Caco-2 (cell line): ENCODE measurements at regions not wholly inside any gene's neighbourhood (a gene's known extent, or its start where the extent isn't known, plus 50 kb on each side); places are given as distances from the start of the nearest gene placed in this dataset.

ENCODE experiments used
- BruUV-seq: library from RNA; stranded (reverse); fragments of 400-500 nt; replicated peaks from 2 replicates; lab custom pipeline; 2021; lab: Mats Ljungman, UMichigan
- CTCF ChIA-PET: fragments of 300-600 bp; sonication (Branson Sonifier 250); formaldehyde crosslinking; loops from one replicate; lab custom pipeline; 2022; ENCODE audit warnings: antibody characterized with exemption; lab: Charles Lee
- POLR2A ChIA-PET: fragments of 300-600 bp; sonication (Branson Sonifier 250); formaldehyde crosslinking; loops from one replicate; lab custom pipeline; 2022; ENCODE audit warnings: antibody characterized with exemption; lab: Charles Lee
- DNase-seq, 2 experiments: peaks; one replicate each; pipeline versions ENCODE4 v3.0.0 to v3.0.0-alpha.2; 2020 to 2022
- H3K27me3 ChIP-seq: replicated peaks from 2 replicates; pipeline ENCODE4 v1.6.0; 2011; ENCODE audit warnings: low read length; ENCODE audit not compliant: control insufficient read depth, insufficient read depth
- H3K36me3 ChIP-seq: 2 replicates; pipeline ENCODE4 v1.5.1; 2011; ENCODE audit warnings: low read length; ENCODE audit not compliant: control insufficient read depth, insufficient read depth
- H3K4me1 ChIP-seq: fragments of 250-450 bp; sonication (Bioruptor Pico); 2 replicates; pipeline ENCODE4 v1.5.1; 2020; ENCODE audit warnings: mild to moderate bottlenecking
- H3K4me3 ChIP-seq: 2 replicates; pipeline ENCODE4 v1.5.1; 2011; ENCODE audit warnings: low read depth, mild to moderate bottlenecking, control low read depth, low read length
- H3K9me3 ChIP-seq: fragments of 250-450 bp; sonication (Bioruptor Pico); 2 replicates; pipeline ENCODE4 v1.5.1; 2020; ENCODE audit warnings: mild to moderate bottlenecking, moderate library complexity
- H3K27ac Mint-ChIP-seq: one replicate; pipeline ENCODE4 v1.8.0; 2022; ENCODE audit warnings: mixed read lengths; ENCODE audit not compliant: unreplicated experiment
- H3K27me3 Mint-ChIP-seq: one replicate; pipeline ENCODE4 v1.8.0; 2022; ENCODE audit warnings: mixed read lengths; ENCODE audit not compliant: insufficient read depth, unreplicated experiment
- H3K36me3 Mint-ChIP-seq: one replicate; pipeline ENCODE4 v1.8.0; 2022; ENCODE audit warnings: mild to moderate bottlenecking, mixed read lengths; ENCODE audit not compliant: insufficient read depth, unreplicated experiment
- H3K4me1 Mint-ChIP-seq: one replicate; pipeline ENCODE4 v1.8.0; 2022; ENCODE audit warnings: low read depth, mixed read lengths; ENCODE audit not compliant: unreplicated experiment
- H3K4me3 Mint-ChIP-seq: one replicate; pipeline ENCODE4 v1.8.0; 2022; ENCODE audit warnings: mild to moderate bottlenecking, moderate library complexity, mixed read lengths; ENCODE audit not compliant: unreplicated experiment
- H3K9me3 Mint-ChIP-seq: one replicate; pipeline ENCODE4 v1.8.0; 2022; ENCODE audit warnings: mixed read lengths; ENCODE audit not compliant: unreplicated experiment
- CTCF ChIP-seq, 2 experiments: fragments of 200-600 bp in 1 of 2; IDR thresholded peaks; 1 replicate in 1 of 2; 2 replicates in 1 of 2; pipeline versions ENCODE4 v1.5.1 to v1.8.0; 2011 to 2022; ENCODE audit warnings: antibody characterized with exemption in 1 of 2, control low read depth in 1 of 2, inconsistent platforms in 1 of 2, low read depth in 1 of 2, low read length in 1 of 2, mild to moderate bottlenecking in 1 of 2, moderate library complexity in 1 of 2; ENCODE audit not compliant: insufficient read depth in 1 of 2, severe bottlenecking in 1 of 2, unreplicated experiment in 1 of 2
- intact Hi-C: fragments of 100-400 bp; cut with micrococcal nuclease; formaldehyde crosslinking; loops from one replicate; pipeline ENCODE4 v1.10.0; 2022; ENCODE audit not compliant: unreplicated experiment

GRCh38 chr1:188590641-188591040 lies 1761.9 kb downstream of the PLA2G4A start:
- Mint-ChIP-seq H3K4me3 (no peak overlapping the region), H3K36me3 (no peaks in the 10 kb centered on the region), H3K9me3 (no peaks in the 10 kb centered on the region), H3K27ac (no peak overlapping the region), H3K4me1 (no peaks in the 10 kb centered on the region), H3K27me3 (no peaks in the 10 kb centered on the region)
- ChIA-PET CTCF (no interaction called here), POLR2A (no interaction called here)
- no peaks in the 10 kb centered on the region for H3K27me3 ChIP-seq
- no TSS peak for BruUV-seq
- no peak for TF ChIP-seq CTCF (IDR thresholded peaks at IDR 0.05; ENCODE audit: insufficient read depth in 1 of 2, low read depth in 1 of 2, low read length in 1 of 2, severe bottlenecking in 1 of 2, unreplicated experiment in 1 of 2)
- intact Hi-C loops = no loop called here
- no peak overlapping the region for H3K4me3 ChIP-seq
- no peaks in the 10 kb centered on the region for H3K4me1 ChIP-seq
- H3K36me3 ChIP-seq = no peaks in the 10 kb centered on the region
- DNase-seq = no peak
- no peaks in the 10 kb centered on the region for H3K9me3 ChIP-seq

GRCh38 chr1:188594542-188595235 lies 1765.9 kb downstream of the PLA2G4A start:
- BruUV-seq = no TSS peak
- intact Hi-C loops = no loop called here
- Mint-ChIP-seq H3K27me3 (no peaks in the 10 kb centered on the region), H3K9me3 (no peaks in the 10 kb centered on the region), H3K36me3 (no peaks in the 10 kb centered on the region), H3K4me3 (no peak overlapping the region), H3K27ac (no peak overlapping the region), H3K4me1 (no peaks in the 10 kb centered on the region)
- ChIA-PET CTCF (no interaction called here), POLR2A (no interaction called here)
- H3K4me3 ChIP-seq = no peak overlapping the region
- no peaks in the 10 kb centered on the region for H3K4me1 ChIP-seq
- TF ChIP-seq CTCF (IDR thresholded peaks at IDR 0.05; ENCODE audit: insufficient read depth in 1 of 2, low read depth in 1 of 2, low read length in 1 of 2, severe bottlenecking in 1 of 2, unreplicated experiment in 1 of 2) = peak in 1 of 2 experiments; percentile 4
- no peaks in the 10 kb centered on the region for H3K36me3 ChIP-seq
- DNase-seq = no peak
- no peaks in the 10 kb centered on the region for H3K27me3 ChIP-seq
- no peaks in the 10 kb centered on the region for H3K9me3 ChIP-seq

GRCh38 chr1:188599313-188599712 lies 1770.6 kb downstream of the PLA2G4A start:
- H3K27ac Mint-ChIP-seq = no peak overlapping the region
- no peaks in the 10 kb centered on the region for H3K4me1 Mint-ChIP-seq
- H3K4me1 ChIP-seq = no peaks in the 10 kb centered on the region
- DNase-seq = no peak
- no peaks in the 10 kb centered on the region for H3K9me3 Mint-ChIP-seq
- CTCF ChIA-PET = no interaction called here
- POLR2A ChIA-PET = no interaction called here
- intact Hi-C loops = no loop called here
- no peak for TF ChIP-seq CTCF (IDR thresholded peaks at IDR 0.05; ENCODE audit: insufficient read depth in 1 of 2, low read depth in 1 of 2, low read length in 1 of 2, severe bottlenecking in 1 of 2, unreplicated experiment in 1 of 2)
- no peaks in the 10 kb centered on the region for H3K36me3 ChIP-seq
- H3K4me3 Mint-ChIP-seq = no peak overlapping the region
- H3K4me3 ChIP-seq = no peak overlapping the region
- no TSS peak for BruUV-seq
- H3K9me3 ChIP-seq = no peaks in the 10 kb centered on the region
- no peaks in the 10 kb centered on the region for H3K27me3 Mint-ChIP-seq
- no peaks in the 10 kb centered on the region for H3K27me3 ChIP-seq
- H3K36me3 Mint-ChIP-seq = no peaks in the 10 kb centered on the region
